HG03108 (cell line): ENCODE measurements at regions not wholly inside any gene's neighbourhood (a gene's known extent, or its start where the extent isn't known, plus 50 kb on each side); places are given as distances from the start of the nearest gene placed in this dataset.

Experiments used
- ATAC-seq: cut with Tn5 transposase; IDR thresholded peaks from one replicate; pipeline ENCODE4 v1.9.1; 2021; ENCODE audit warnings: moderate library complexity; ENCODE audit not compliant: unreplicated experiment

DNA sequence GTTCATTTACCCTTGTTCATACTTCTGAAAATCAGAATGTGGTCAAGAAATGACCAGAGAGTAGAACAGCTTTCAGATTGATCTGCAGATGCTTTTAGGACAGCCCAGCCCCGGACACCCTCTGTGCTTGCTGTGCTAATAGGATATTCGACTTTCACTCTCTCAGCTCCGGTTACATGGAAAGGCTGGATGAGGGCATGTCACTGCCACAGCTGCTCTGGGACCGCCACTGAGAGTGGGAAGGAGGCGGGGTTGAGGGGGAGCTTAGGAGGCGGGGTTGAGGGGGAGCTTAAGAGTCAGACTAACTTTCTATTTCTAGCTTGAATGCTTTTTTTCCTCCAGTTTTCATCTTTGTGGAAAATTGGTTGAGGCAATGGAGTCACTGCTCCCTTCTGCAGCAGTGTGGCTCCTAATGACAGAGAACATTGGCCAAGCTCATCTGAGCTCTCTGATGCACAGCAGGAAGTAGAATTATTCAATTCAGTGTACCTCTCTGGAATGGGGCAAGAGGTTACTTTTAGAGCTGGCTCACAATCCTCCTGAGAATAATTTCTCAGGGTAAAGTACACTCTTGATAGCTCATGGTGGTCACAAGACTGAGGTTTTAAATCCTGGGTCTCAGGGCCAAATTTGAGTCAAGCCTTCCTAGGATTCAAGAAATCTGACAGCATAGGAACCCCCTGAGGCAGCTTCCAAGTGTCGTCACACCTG is 74.6 kb upstream of the NPAS1 start:
- no peak for ATAC-seq

- ATAC-seq, result no peak
These were observed 73.7 kb upstream of the NPAS1 start for GRCh38 chr19:46945694-46946489.

GRCh38 chr19:46946611-46947238 is 72.9 kb upstream of the NPAS1 start:
- ATAC-seq, result no peak

DNA sequence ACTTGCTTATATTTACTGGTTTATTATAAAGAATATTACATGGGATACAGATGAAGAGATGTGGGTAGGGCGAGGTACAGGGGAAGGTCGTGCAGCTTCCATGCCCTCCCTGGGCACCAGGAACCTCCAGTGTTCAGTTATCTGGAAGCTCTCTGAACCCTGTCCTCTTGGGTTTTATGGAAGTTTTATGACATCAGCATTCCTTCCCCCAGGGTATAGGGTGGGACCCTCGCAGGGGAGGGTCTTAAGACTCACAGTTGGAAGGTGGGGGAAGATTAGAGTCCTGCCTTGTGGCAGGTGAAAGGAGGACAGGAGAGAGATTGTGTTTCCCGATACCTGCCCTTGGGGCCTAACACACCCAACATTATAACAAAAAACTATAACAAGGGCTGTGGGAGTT is 71.8 kb upstream of the NPAS1 start:
- ATAC-seq, result no peak

GRCh38 chr19:46950526-46951170 is 69.0 kb upstream of the NPAS1 start:
- ATAC-seq, result no peak

GRCh38 chr19:46951171-46951986 is 68.3 kb upstream of the NPAS1 start:
- ATAC-seq, result no peak

- ATAC-seq, result no peak
These were observed 66.8 kb upstream of the NPAS1 start for GRCh38 chr19:46952874-46953273.

DNA sequence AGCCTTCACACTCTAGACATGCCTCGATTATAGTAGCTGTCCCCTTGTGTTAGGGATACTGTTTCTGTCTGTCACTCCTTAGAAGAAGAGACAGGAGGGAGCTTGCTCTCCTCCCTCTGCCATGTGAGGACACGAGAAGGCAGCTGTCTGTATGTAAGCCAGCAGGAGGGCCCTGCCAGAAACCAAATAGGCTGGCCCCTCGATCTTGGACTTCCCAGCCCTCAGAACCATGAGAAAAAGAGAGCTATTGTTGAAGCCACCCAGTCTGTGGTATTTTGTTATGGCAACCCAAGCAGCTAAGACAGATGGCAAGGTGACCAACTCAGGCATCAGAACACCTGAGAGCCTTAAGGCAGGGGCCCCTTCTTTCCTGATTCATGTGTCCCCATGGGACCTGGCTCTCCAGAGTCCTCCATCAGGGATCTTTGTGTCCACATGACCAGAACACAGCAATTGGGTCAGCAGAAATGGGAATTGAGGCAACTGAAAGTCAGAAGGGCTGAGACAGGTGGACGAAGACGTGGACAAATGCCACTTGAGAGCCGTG is 65.6 kb upstream of the NPAS1 start:
- no peak for ATAC-seq

DNA sequence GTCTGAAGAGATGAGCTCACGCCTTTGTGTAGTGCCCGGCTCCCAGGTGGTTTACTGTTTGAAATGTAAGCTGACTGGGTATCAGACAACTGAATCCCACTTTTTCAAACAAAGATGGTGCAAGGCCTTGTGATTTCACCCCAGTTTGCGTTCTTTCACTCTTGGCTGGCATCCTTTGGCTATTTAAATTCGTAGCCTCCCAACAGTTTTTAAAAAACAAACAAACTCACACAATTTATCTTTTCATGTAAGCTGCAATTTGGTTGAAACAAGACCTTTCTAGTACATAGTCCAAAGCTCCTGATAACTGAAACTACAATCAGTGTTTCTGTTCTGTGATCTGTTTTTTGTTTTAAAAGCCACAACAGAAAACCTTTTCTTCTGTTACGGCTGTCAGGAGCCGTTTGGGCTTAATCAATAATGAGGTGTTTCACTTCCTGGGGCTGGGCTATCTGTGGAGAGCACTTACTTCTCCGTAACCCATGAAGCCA is 65.1 kb upstream of the NPAS1 start:
- peak; percentile 52 for ATAC-seq

DNA sequence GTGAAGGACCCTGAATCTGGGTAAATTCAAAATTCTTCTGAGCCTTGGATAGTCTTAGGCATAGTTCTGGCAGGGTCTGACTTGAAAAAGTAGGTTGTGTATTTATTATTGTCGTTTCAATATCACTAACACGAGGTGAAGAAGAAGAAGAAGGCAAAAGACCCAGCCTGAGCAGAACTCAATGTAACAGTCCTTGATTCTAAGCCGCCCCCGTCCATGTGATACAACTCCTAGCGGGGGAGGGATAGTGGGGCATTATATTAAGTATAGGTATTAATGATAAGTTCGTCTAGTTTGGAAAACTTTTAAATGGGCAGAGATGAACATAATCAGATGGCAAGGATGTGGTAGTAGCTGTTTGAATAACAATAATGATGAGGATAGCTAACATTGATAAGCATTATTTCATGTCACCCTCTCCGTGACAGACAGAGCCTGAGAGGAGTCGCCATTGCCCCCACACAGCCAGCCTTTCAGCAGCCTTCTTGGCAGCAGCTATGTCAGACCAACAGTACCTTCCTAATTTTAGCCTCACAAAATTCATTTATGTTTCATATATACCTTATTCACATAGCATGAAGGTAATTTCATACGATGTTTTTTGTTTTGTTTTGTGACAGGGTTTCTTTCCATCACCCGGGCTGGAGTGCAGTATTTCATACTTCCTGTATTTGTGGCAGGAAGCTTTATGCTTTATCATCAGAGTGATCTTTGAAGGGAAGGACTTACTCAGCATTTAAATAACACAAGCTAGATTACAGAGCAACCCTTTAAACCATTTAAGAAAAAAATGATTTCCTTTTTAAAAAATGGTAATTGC is 64.4 kb upstream of the NPAS1 start:
- peak; percentile 14 for ATAC-seq

DNA sequence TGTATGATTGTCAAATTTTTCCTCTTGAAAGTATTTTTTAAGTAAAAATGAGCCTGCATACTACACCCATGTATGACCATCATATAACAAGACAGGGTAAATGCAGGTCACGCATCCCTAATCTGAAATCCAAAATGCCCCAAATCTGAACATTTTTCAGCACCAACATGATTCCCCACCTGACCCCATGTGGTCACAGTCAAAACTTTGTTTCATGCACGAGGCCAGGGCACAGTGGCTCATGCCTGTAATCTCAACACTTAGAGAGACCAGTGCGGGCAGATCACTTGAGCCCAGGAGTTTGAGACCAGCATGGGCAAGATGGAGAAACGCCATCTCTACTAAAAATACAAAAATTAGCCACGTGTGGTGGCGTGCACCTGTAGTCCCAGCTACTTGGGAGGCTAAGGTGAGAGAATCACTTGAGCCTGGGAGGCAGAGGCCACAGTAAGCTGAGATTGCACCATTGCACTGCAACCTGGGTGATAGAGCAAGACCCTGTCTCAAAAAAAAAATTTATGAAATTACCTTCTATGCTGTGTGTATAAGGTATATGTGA is 63.7 kb upstream of the NPAS1 start:
- no peak for ATAC-seq

GRCh38 chr19:46958532-46958931 is 61.1 kb upstream of the NPAS1 start:
- no peak for ATAC-seq

- ATAC-seq, result no peak
These were observed 59.6 kb upstream of the NPAS1 start for GRCh38 chr19:46959894-46960556.

GRCh38 chr19:46962030-46962570 is 57.5 kb upstream of the NPAS1 start:
- ATAC-seq, result no peak

GRCh38 chr19:46963093-46963734 is 56.4 kb upstream of the NPAS1 start:
- ATAC-seq, result no peak

- no peak for ATAC-seq
These were observed 52.0 kb upstream of the NPAS1 start for GRCh38 chr19:46967578-46968032.
